Activated CD8-positive, alpha-beta memory T cell treated with anti-CD3 and anti-CD28 coated beads, Interleukin-2, amount 50 U/mL, for 4 hours (primary cell): ENCODE measurements at regions not wholly inside any gene's neighbourhood (a gene's known extent, or its start where the extent isn't known, plus 50 kb on each side); places are given as distances from the start of the nearest gene placed in this dataset.

Source experiments
- DNase-seq: peaks from one replicate; pipeline ENCODE4 v3.0.0-alpha.2; 2020

GRCh38 chr13:85662186-85662585 is 137.0 kb downstream of the SLITRK6 start:
- DNase-seq = no peak

GRCh38 chr13:85661675-85662074 is 137.5 kb downstream of the SLITRK6 start:
- DNase-seq = no peak

DNA sequence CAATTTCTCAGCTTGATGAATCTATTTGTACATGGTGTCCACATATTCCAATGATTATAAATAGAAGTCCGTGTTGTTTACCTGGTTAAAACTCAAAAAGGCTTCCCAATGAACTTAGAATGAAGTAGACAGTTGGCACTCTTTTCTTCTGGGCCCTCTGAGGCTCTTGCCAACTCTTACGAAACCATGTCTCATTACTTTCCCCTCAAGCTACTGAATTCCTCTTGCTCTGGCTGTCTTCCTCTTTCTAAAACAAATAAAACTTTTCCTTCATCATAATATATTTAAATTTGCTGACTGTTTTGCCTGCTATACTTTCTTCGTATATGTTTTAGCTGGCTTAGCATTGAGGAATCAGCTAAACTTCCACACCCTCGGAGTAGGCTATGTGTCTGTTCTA is 139.7 kb downstream of the SLITRK6 start:
- DNase-seq = no peak

GRCh38 chr13:85657942-85658341 is 141.3 kb downstream of the SLITRK6 start:
- DNase-seq = no peak

DNA sequence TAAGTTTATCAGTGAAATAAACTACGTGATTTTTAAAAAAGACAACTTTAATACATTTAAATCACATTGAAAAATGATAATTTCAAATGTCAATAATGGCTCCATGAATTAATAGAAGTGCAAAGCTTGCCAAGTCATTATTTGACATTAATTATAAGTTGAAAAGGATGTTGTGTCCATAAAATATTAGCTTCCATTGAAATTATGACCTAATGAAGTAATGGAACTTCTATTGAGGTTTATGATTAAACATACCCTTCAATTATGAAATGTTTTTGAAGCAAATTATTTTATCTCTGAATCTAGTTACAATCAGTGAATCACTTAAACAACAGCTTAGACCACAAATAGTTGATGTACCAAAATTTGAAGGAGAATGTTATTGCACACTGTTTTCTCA is 144.2 kb downstream of the SLITRK6 start:
- no peak for DNase-seq

DNA sequence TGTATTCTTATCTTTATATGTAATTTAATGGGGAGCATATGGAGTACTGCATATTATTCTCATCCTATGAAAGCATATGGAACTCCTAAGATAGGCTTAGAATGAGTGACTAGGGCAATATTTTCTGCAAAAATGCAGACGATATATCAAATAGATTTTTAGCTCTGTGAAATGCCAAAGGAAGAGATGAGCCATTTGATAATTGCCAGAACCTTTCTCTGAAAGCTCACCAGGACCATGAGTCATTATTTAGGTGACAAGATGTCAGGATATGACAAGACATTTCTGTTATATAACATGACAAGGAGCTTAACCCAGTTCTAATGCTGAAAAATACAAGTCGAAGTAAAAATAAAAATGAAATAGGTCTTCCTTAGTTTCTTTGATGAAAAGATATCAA is 145.0 kb downstream of the SLITRK6 start:
- DNase-seq = no peak

- no peak for DNase-seq
These were observed 145.5 kb downstream of the SLITRK6 start for GRCh38 chr13:85653681-85654080.

GRCh38 chr13:85652491-85652890 is 146.7 kb downstream of the SLITRK6 start:
- DNase-seq = no peak

GRCh38 chr13:85651440-85651839 is 147.8 kb downstream of the SLITRK6 start:
- DNase-seq = no peak

GRCh38 chr13:85650613-85651012 is 148.6 kb downstream of the SLITRK6 start:
- no peak for DNase-seq

GRCh38 chr13:85640727-85641126 is 158.5 kb downstream of the SLITRK6 start:
- DNase-seq = no peak

GRCh38 chr13:85638815-85639393 is 160.3 kb downstream of the SLITRK6 start:
- DNase-seq = no peak

DNA sequence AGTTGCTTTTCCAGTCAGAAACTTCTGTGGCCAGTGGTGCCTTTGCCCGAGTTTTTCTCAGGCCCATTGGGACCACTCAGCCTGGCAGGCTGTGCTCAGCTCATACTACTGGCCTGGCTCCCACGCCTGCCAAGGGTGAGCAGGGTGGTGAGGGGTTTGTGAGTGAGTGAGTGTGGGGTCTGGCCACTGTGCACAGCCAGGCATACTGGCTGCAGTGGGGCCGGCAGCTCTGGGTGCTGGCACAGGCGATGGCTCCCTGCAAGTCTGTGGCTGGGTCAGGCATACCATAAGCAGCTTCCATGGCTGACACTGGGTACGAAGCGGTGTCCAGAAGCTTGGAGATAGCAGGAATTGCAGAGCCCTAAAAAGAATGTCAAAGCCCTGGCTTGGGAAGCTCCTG is 161.0 kb downstream of the SLITRK6 start:
- DNase-seq = no peak

DNA sequence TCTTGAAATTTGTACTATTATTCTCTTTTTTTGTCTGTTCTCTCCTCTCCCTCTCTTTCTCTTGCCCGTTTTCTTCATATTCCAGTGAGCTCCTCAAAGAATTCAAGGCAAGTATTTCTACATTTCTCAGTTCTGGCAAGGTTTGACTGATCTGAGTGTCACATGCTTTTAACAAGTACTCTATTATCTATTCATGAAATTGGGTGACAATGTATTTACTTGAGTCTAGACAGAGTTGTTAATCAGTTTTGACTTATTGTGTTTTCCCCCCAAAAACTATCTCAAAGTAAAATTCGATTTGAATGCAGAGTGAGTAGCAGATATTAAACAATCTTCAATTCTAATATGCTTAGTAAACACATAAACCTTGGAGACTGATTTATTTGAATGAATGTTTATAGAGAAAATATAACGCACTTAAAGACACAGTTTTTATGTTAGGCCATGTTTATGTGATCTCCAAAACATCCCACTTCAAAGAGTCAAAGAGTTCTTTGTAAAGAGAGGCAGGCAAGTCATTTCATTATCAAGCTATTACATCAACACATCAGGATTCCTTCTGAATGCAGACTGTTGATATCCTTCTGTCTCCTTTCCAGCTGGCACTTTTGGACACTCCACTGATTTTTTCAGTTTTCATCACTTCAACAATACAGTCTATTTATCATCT is 166.6 kb downstream of the SLITRK6 start:
- no peak for DNase-seq

- no peak for DNase-seq
These were observed 167.4 kb downstream of the SLITRK6 start for GRCh38 chr13:85631801-85632200.

DNA sequence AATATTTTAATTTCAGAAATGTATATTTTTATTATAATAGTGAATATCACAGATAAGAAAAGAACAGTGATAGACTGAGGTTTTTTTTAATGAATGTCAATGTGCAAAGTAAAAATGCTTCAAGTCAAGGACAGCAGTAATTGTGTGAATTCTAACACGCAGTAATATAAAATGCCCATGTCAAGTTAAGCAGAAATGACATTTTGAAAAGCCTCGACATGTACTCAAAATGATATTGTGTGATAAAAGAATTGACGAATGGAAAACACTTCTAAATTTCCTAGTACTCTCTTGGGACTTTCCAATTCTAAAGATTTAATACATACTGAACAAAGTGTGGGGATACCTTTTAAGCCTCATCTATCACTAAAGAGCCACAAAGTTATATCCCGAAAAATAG is 172.6 kb downstream of the SLITRK6 start:
- DNase-seq = no peak

DNA sequence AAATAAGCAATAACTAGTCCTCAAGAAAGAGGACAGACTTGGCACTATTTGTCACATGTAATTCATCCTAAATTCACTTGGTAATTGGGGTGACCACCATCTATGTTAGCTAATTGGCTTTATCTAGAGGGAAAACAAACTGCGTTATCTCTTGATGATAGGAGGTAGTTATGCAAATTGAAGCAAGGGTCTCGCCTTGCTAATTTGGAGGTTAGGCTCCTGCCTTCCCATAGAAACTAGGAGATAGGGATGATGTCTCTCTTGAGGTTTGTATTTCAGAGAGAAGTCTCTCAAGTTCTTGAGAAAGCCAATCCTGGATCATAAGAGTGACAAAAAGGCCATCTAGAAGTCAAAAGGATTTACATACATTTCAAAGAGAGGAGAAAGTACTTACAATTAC is 179.9 kb downstream of the SLITRK6 start:
- DNase-seq = no peak

DNA sequence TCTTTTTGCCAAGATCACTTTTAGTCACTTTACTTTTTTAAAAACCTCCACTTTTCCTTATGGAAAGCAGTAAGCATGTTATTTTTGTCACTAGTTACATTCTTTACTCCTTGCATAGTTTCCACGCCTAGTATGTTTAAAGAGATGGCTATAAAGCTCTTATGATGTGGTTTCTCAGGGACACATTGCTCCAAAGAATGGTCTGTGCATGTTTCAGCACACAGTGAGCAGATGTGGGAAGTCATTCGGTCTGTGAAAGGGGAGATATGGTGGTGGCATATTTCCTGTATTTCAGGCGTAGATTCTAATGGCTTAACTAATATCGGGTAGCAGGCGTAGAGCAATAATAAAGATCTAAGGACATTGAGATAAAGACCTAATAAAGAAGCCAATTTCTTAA is 180.7 kb downstream of the SLITRK6 start:
- no peak for DNase-seq

- no peak for DNase-seq
These were observed 182.9 kb downstream of the SLITRK6 start for GRCh38 chr13:85616275-85616674.

GRCh38 chr13:85615031-85615430 is 184.2 kb downstream of the SLITRK6 start:
- DNase-seq = no peak

DNA sequence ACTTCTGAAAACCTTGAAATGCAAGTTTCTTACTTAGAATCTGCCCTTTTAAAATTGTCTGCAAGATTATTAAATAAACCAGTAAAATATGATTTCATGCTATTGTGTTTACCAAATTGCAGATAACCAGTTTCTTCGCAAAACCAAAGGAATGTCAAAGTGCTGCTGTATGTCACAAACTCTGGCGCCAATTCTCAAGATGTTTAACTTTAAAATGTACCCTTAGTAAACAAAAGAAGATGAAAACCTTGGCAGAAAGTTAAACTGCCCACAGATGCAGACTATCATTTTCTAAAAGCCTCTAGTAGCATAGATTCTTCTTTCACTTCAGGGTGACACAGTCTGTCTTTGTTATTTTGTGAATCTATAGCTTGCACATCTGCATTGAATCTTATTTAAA is 189.2 kb downstream of the SLITRK6 start:
- no peak for DNase-seq

- DNase-seq = no peak
These were observed 190.9 kb downstream of the SLITRK6 start for GRCh38 chr13:85608255-85608829.

DNA sequence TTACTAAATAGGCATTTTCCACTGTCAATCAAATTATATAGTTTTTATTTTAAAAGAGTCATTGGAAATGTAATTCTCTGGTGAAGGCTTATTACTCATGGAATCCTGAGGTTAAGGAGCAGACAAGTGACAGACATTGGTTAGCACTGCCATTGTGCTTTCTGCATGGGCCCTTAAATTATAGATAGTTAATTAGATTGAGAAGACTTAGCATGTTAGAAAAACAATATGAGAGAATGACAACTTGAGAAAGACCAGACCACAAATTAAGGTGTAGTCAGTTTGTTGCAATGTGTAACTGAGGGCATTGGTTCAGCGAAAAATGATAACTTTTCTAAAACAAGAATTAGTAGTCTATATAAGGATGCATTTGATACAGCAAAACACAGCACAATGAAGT is 195.5 kb downstream of the SLITRK6 start:
- no peak for DNase-seq

- DNase-seq = no peak
These were observed 197.7 kb downstream of the SLITRK6 start for GRCh38 chr13:85601526-85601925.
